Amygdala (tissue), 56 donors: ENCODE measurements at regions not wholly inside any gene's neighbourhood (a gene's known extent, or its start where the extent isn't known, plus 50 kb on each side); places are given as distances from the start of the nearest gene placed in this dataset.

Experiments
- DNase-seq, 56 donors: peaks; one replicate each; lab custom pipeline; 2025; lab: John Stamatoyannopoulos, UW

GRCh38 chr4:24637173-24637572 lies 52.8 kb upstream of the DHX15 start:
- no peak for DNase-seq

- DNase-seq, result no peak
Measured at GRCh38 chr4:24638396-24638875, 54.1 kb upstream of the DHX15 start.

DNA sequence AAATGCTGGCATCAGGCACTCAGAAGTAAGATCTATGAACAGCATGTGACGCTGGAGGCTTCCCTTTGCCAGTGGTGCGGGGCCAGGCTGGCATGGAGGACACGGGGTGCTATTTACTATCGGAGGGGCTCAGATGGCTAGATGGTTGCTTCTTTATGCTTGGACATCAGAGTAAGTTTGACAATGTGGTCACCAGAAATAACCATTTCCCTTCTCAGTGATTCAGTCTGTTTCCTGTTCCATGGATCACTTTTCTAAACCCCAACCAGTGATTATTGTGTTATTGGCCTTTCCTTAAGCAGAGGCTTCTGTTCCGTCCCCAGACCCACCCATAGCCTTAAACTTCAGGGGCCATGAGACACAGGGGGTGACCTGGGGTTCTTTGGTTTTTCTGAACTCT lies 55.4 kb upstream of the DHX15 start:
- DNase-seq, result no peak

- DNase-seq, result no peak
Measured at GRCh38 chr4:24640366-24640765, 56.0 kb upstream of the DHX15 start.

GRCh38 chr4:24642981-24643547 lies 58.7 kb upstream of the DHX15 start:
- no peak for DNase-seq

- DNase-seq, result no peak
Measured at GRCh38 chr4:24643774-24644520, 59.6 kb upstream of the DHX15 start.

GRCh38 chr4:24644983-24645764 lies 60.8 kb upstream of the DHX15 start:
- DNase-seq, result no peak

DNA sequence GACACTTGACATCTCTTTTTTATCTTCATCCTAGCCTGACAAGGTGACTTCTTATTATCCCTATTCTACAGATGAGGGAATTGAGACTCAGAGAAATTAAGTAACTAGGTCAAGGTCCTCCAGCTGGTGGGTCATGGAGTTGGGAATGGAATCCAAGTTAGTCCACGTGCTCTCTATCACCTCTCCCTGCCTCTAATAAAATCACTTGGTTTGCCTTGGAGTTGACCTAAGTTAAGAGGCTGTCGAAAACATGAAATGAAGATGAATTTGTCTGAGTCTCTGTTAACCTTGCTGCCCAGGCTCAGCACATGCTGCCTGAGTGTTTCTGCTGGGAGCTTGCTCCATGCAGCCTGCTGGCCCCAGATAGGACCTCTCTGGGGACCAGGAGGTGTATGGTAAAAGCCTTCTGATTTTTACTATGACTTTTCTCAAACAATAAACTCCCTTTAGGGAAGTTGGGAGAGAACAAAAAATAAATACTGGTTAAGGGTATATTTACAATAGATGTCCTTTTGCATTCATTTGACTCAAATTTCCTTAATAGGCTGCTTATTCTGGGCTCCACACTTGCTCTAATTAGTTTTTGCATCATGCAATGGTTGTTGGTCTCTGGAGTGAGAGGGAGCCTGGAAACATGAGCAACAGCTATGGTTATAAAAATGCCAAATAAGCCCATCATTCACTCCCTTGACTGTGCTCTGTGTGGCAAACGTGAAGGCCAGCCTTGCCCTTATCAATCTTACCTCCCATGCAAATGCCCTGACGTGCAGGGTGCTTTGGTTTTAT lies 61.6 kb upstream of the DHX15 start:
- DNase-seq, result no peak

GRCh38 chr4:24646798-24647460 lies 62.6 kb upstream of the DHX15 start:
- DNase-seq, result no peak

DNA sequence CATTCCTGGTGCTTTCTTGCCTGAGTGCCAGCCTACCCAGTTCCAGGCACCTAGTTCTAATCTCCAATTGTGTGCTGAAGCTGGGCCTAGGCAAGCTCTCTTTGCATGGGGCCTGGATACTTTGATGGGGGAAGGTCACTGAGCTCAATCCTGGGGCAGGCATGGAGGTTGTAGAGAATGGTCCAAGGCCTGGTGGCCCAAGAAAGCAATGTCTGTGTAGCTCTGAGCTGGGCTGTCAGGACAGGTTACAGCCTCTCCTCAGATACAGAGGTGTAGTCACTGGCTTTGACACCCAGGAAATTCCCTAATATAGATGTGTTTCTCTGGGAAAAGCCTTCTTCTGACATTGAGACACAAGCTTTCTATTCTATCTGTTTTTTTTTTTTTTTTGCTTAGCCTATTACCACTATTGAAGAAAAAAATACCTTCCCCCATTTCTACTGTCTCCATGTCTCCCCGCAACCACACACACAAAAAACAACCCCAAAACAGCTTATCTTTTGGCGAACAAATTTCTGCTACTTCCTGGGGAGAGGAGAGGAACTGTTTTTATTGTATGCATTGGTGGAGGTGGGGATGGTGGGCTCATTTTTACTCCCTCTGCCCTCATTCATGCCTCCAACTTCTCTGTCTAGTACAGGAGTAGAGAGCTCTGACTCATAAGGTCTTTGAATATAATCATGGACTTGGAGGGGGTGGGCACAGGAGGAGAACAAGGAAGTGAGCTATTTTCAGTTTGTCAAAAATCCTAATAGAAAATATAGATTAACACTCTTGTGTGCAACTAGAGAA lies 66.7 kb upstream of the DHX15 start:
- no peak for DNase-seq

DNA sequence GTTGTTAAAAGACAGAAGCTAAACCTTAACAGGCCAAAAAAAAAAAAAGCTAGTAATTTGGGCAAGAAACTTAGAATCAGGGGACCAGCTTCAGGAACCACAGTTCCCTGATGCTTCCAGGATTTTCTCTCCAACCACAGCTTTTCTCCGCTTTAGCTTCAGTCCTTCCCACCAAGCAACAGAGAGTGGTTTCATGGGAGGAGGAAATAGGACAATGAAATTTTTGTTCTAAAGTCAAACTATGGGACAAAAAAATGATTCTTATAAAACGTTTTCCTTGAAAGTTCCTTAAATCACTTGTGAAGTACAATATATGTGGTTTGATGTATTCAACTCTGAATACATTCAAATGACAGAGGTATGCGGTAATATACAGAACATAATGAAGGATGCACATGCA lies 71.0 kb upstream of the DHX15 start:
- DNase-seq, result peak in 1 of 56 donors; percentile 16

DNA sequence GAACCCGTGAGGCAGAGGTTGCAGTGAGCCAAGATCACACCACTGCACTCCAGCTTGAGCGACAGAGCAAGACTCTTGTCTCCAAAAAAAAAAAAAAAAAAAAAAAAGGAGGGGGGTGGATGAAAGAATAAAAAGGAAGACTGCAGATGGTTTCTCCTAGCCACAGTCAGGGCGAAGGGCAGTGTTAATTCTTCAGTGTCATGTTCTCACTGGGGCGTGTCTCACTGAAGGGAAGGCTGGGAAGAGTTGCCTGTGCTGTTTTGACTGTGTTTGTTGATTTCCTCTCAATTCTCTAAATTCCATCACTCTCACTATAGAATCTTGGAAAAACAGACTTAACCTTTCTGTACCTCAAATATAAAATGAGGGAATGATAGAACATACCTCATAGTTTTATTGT lies 71.6 kb upstream of the DHX15 start:
- DNase-seq, result no peak

- DNase-seq, result no peak
Measured at GRCh38 chr4:24656906-24657305, 72.6 kb upstream of the DHX15 start.

DNA sequence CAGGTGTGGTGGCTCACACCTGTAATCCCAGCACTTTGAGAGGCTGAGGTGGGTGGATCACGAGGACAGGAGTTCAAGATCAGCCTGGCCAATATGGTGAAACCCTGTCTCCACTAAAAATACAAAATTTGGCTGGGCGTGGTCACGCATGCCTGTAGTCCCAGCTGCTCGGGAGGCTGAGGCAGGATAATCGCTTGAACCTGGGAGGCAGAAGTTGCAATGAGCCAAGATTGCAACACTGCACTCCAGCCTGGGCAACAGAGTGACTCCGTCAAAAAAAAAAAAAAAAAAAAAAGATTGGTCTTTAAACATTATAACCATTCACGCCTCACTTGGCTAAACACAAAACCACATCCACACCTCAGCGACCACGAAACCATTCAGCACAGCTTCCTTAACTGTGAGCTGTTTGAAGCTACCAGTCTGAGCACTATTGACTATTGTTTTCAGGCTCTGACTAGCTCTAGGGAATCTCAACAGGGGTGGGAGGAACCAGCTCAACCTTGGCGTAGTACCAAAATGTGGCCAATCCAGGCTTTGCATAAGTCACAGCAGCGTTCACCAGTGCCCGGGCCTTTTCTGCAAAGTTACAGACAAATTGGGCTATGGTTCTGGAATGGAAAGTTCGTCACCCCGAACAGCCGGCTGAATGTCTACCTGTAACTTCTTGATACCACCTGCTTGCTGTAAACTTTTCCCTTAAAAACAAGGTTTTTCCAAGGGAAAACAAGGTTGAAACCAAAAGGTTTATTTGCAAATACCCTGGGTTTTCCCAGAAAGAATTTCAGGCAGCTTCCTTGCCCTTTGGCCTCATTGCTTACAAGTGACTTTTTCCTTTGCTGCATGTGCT lies 73.6 kb upstream of the DHX15 start:
- peak in 52 of 56 donors; percentile 3 to 88 (median 52) for DNase-seq

GRCh38 chr4:24659241-24659961 lies 75.0 kb upstream of the DHX15 start:
- peak in 33 of 56 donors; percentile 1 to 74 (median 34) for DNase-seq

DNA sequence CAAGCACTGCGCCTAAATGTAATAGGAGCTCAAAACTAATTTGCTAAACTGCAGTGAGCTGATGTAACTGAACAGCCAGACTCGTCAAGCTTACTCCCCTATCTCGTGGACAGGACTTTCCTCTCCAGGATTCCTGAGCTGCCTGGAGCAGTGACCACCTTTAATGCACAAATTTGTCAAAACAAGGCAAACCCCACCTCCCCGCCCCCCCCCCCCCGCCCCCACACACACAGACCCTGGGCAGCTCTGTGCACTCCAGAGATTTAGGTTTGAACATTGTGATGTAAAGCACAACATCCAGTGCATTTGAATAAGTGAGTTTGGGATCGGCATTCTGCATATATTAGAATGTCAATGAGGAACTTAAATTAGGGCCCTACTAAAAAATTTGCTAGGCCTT lies 77.7 kb upstream of the DHX15 start:
- DNase-seq, result no peak

DNA sequence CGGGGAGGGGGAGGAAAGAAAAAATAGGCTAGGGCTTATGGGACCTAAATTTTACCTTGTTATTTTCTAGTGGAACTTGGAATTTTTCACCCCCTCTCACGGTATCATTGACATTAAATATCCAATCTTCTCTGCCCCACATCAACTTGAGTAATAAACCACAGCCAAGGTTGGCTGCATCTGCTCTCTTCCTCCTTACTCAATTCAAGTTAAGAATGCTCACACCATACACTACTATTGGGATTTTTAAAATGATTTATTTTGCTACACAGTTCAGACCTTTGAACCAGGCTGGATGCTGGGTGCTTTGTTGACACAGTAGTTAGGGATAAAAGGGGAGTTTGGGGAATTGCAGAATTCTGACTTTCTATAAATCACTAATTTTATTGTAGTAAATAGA lies 78.2 kb upstream of the DHX15 start:
- no peak for DNase-seq

DNA sequence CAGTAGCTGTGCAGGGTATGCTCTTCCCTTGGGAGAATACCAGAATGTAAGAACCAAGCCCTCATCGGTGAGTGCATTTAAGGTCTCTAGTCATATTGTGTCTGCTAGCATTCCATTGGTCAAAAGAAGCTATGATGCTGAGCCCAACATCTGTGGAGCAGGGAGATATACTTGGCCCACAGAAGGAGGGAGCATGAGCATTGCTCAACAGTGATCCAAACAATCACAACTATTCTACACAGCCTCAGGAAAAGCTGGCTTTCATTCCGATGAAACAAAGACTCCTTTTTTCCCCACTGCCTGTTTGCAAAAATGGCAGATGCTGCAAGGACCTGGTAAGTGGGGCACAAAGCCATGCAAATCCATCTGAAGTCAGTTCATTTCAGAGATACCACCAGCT lies 80.6 kb upstream of the DHX15 start:
- DNase-seq, result peak in 48 of 56 donors; percentile 5 to 84 (median 42)
